ENCODE measurements at regions not wholly inside any gene's neighbourhood (a gene's known extent, or its start where the extent isn't known, plus 50 kb on each side); places are given as distances from the start of the nearest gene placed in this dataset.

- Histone ChIP-seq H3K9ac (ENCODE audit: low read depth in 1 of 2, low read length in 2 of 2) (no peak overlapping the region), H3K9me3 (ENCODE audit: control insufficient read depth in 2 of 2, low read length in 2 of 2) (no peaks in the 10 kb centered on the region), H3K36me3 (ENCODE audit: control insufficient read depth in 2 of 2, insufficient read depth in 2 of 2, low read length in 2 of 2) (no peaks in the 10 kb centered on the region), H3K27ac (ENCODE audit: low read depth in 2 of 2, low read length in 2 of 2) (no peak overlapping the region), H3K27me3 (ENCODE audit: control insufficient read depth in 2 of 2, insufficient read depth in 2 of 2, low read length in 2 of 2) (no peaks in the 10 kb centered on the region), H3K4me1 (ENCODE audit: control insufficient read depth in 2 of 2, insufficient read depth in 2 of 2, low read length in 2 of 2) (no peaks in the 10 kb centered on the region), H3K4me3 (ENCODE audit: low read length in 2 of 2) (no peak overlapping the region)
Observed at GRCh38 chr10:61356354-61356753, 96.8 kb downstream of the TMEM26 start.

GRCh38 chr10:61355211-61355610, 98.0 kb downstream of the TMEM26 start:
- H3K4me1 ChIP-seq (ENCODE audit: control insufficient read depth in 2 of 2, insufficient read depth in 2 of 2, low read length in 2 of 2), result no peaks in the 10 kb centered on the region
- H3K36me3 ChIP-seq (ENCODE audit: control insufficient read depth in 2 of 2, insufficient read depth in 2 of 2, low read length in 2 of 2), result no peaks in the 10 kb centered on the region
- no peaks in the 10 kb centered on the region for H3K9me3 ChIP-seq (ENCODE audit: control insufficient read depth in 2 of 2, low read length in 2 of 2)
- H3K9ac ChIP-seq (ENCODE audit: low read depth in 1 of 2, low read length in 2 of 2), result no peak overlapping the region
- no peak overlapping the region for H3K27ac ChIP-seq (ENCODE audit: low read depth in 2 of 2, low read length in 2 of 2)
- no peaks in the 10 kb centered on the region for H3K27me3 ChIP-seq (ENCODE audit: control insufficient read depth in 2 of 2, insufficient read depth in 2 of 2, low read length in 2 of 2)
- no peak overlapping the region for H3K4me3 ChIP-seq (ENCODE audit: low read length in 2 of 2)

- no peak overlapping the region for H3K9ac ChIP-seq (ENCODE audit: low read depth in 1 of 2, low read length in 2 of 2)
- no peaks in the 10 kb centered on the region for H3K9me3 ChIP-seq (ENCODE audit: control insufficient read depth in 2 of 2, low read length in 2 of 2)
- H3K27ac ChIP-seq (ENCODE audit: low read depth in 2 of 2, low read length in 2 of 2), result no peak overlapping the region
- H3K27me3 ChIP-seq (ENCODE audit: control insufficient read depth in 2 of 2, insufficient read depth in 2 of 2, low read length in 2 of 2), result no peaks in the 10 kb centered on the region
- no peak overlapping the region for H3K4me3 ChIP-seq (ENCODE audit: low read length in 2 of 2)
- H3K4me1 ChIP-seq (ENCODE audit: control insufficient read depth in 2 of 2, insufficient read depth in 2 of 2, low read length in 2 of 2), result no peaks in the 10 kb centered on the region
- H3K36me3 ChIP-seq (ENCODE audit: control insufficient read depth in 2 of 2, insufficient read depth in 2 of 2, low read length in 2 of 2), result no peaks in the 10 kb centered on the region
Observed at GRCh38 chr10:61354401-61354975, 98.7 kb downstream of the TMEM26 start.

GRCh38 chr10:61350794-61351193, 102.4 kb downstream of the TMEM26 start:
- no peaks in the 10 kb centered on the region for H3K9me3 ChIP-seq (ENCODE audit: control insufficient read depth in 2 of 2, low read length in 2 of 2)
- H3K4me1 ChIP-seq (ENCODE audit: control insufficient read depth in 2 of 2, insufficient read depth in 2 of 2, low read length in 2 of 2), result no peaks in the 10 kb centered on the region
- H3K9ac ChIP-seq (ENCODE audit: low read depth in 1 of 2, low read length in 2 of 2), result no peak overlapping the region
- no peaks in the 10 kb centered on the region for H3K36me3 ChIP-seq (ENCODE audit: control insufficient read depth in 2 of 2, insufficient read depth in 2 of 2, low read length in 2 of 2)
- no peak overlapping the region for H3K4me3 ChIP-seq (ENCODE audit: low read length in 2 of 2)
- no peaks in the 10 kb centered on the region for H3K27me3 ChIP-seq (ENCODE audit: control insufficient read depth in 2 of 2, insufficient read depth in 2 of 2, low read length in 2 of 2)
- H3K27ac ChIP-seq (ENCODE audit: low read depth in 2 of 2, low read length in 2 of 2), result no peak overlapping the region

- H3K27me3 ChIP-seq (ENCODE audit: control insufficient read depth in 2 of 2, insufficient read depth in 2 of 2, low read length in 2 of 2), result no peaks in the 10 kb centered on the region
- H3K9ac ChIP-seq (ENCODE audit: low read depth in 1 of 2, low read length in 2 of 2), result no peak overlapping the region
- no peak overlapping the region for H3K4me3 ChIP-seq (ENCODE audit: low read length in 2 of 2)
- H3K27ac ChIP-seq (ENCODE audit: low read depth in 2 of 2, low read length in 2 of 2), result no peak overlapping the region
- no peaks in the 10 kb centered on the region for H3K4me1 ChIP-seq (ENCODE audit: control insufficient read depth in 2 of 2, insufficient read depth in 2 of 2, low read length in 2 of 2)
- H3K36me3 ChIP-seq (ENCODE audit: control insufficient read depth in 2 of 2, insufficient read depth in 2 of 2, low read length in 2 of 2), result no peaks in the 10 kb centered on the region
- H3K9me3 ChIP-seq (ENCODE audit: control insufficient read depth in 2 of 2, low read length in 2 of 2), result no peaks in the 10 kb centered on the region
Observed at GRCh38 chr10:61350068-61350467, 103.1 kb downstream of the TMEM26 start.

- Histone ChIP-seq H3K27me3 (ENCODE audit: control insufficient read depth in 2 of 2, insufficient read depth in 2 of 2, low read length in 2 of 2) (no peaks in the 10 kb centered on the region), H3K27ac (ENCODE audit: low read depth in 2 of 2, low read length in 2 of 2) (no peak overlapping the region), H3K9me3 (ENCODE audit: control insufficient read depth in 2 of 2, low read length in 2 of 2) (no peaks in the 10 kb centered on the region), H3K9ac (ENCODE audit: low read depth in 1 of 2, low read length in 2 of 2) (no peak overlapping the region), H3K36me3 (ENCODE audit: control insufficient read depth in 2 of 2, insufficient read depth in 2 of 2, low read length in 2 of 2) (no peaks in the 10 kb centered on the region), H3K4me1 (ENCODE audit: control insufficient read depth in 2 of 2, insufficient read depth in 2 of 2, low read length in 2 of 2) (no peaks in the 10 kb centered on the region), H3K4me3 (ENCODE audit: low read length in 2 of 2) (no peak overlapping the region)
Observed at GRCh38 chr10:61346796-61347413, 106.3 kb downstream of the TMEM26 start.

- Histone ChIP-seq H3K4me3 (ENCODE audit: low read length in 2 of 2) (no peak overlapping the region), H3K27me3 (ENCODE audit: control insufficient read depth in 2 of 2, insufficient read depth in 2 of 2, low read length in 2 of 2) (no peaks in the 10 kb centered on the region), H3K9ac (ENCODE audit: low read depth in 1 of 2, low read length in 2 of 2) (no peak overlapping the region), H3K36me3 (ENCODE audit: control insufficient read depth in 2 of 2, insufficient read depth in 2 of 2, low read length in 2 of 2) (no peaks in the 10 kb centered on the region), H3K27ac (ENCODE audit: low read depth in 2 of 2, low read length in 2 of 2) (no peak overlapping the region), H3K4me1 (ENCODE audit: control insufficient read depth in 2 of 2, insufficient read depth in 2 of 2, low read length in 2 of 2) (no peaks in the 10 kb centered on the region), H3K9me3 (ENCODE audit: control insufficient read depth in 2 of 2, low read length in 2 of 2) (no peaks in the 10 kb centered on the region)
Observed at GRCh38 chr10:61343796-61344195, 109.4 kb downstream of the TMEM26 start.

GRCh38 chr10:61342858-61343572, 110.2 kb downstream of the TMEM26 start:
- H3K27ac ChIP-seq (ENCODE audit: low read depth in 2 of 2, low read length in 2 of 2), result no peak overlapping the region
- no peaks in the 10 kb centered on the region for H3K9me3 ChIP-seq (ENCODE audit: control insufficient read depth in 2 of 2, low read length in 2 of 2)
- no peaks in the 10 kb centered on the region for H3K4me1 ChIP-seq (ENCODE audit: control insufficient read depth in 2 of 2, insufficient read depth in 2 of 2, low read length in 2 of 2)
- no peak overlapping the region for H3K9ac ChIP-seq (ENCODE audit: low read depth in 1 of 2, low read length in 2 of 2)
- H3K4me3 ChIP-seq (ENCODE audit: low read length in 2 of 2), result no peak overlapping the region
- no peaks in the 10 kb centered on the region for H3K36me3 ChIP-seq (ENCODE audit: control insufficient read depth in 2 of 2, insufficient read depth in 2 of 2, low read length in 2 of 2)
- no peaks in the 10 kb centered on the region for H3K27me3 ChIP-seq (ENCODE audit: control insufficient read depth in 2 of 2, insufficient read depth in 2 of 2, low read length in 2 of 2)

GRCh38 chr10:61341008-61341407, 112.2 kb downstream of the TMEM26 start:
- H3K9me3 ChIP-seq (ENCODE audit: control insufficient read depth in 2 of 2, low read length in 2 of 2), result no peaks in the 10 kb centered on the region
- H3K9ac ChIP-seq (ENCODE audit: low read depth in 1 of 2, low read length in 2 of 2), result no peak overlapping the region
- no peak overlapping the region for H3K27ac ChIP-seq (ENCODE audit: low read depth in 2 of 2, low read length in 2 of 2)
- no peak overlapping the region for H3K4me3 ChIP-seq (ENCODE audit: low read length in 2 of 2)
- H3K27me3 ChIP-seq (ENCODE audit: control insufficient read depth in 2 of 2, insufficient read depth in 2 of 2, low read length in 2 of 2), result no peaks in the 10 kb centered on the region
- no peaks in the 10 kb centered on the region for H3K36me3 ChIP-seq (ENCODE audit: control insufficient read depth in 2 of 2, insufficient read depth in 2 of 2, low read length in 2 of 2)
- no peaks in the 10 kb centered on the region for H3K4me1 ChIP-seq (ENCODE audit: control insufficient read depth in 2 of 2, insufficient read depth in 2 of 2, low read length in 2 of 2)

- Histone ChIP-seq H3K27me3 (ENCODE audit: control insufficient read depth in 2 of 2, insufficient read depth in 2 of 2, low read length in 2 of 2) (no peaks in the 10 kb centered on the region), H3K4me1 (ENCODE audit: control insufficient read depth in 2 of 2, insufficient read depth in 2 of 2, low read length in 2 of 2) (no peaks in the 10 kb centered on the region), H3K4me3 (ENCODE audit: low read length in 2 of 2) (no peak overlapping the region), H3K9ac (ENCODE audit: low read depth in 1 of 2, low read length in 2 of 2) (no peak overlapping the region), H3K9me3 (ENCODE audit: control insufficient read depth in 2 of 2, low read length in 2 of 2) (no peaks in the 10 kb centered on the region), H3K27ac (ENCODE audit: low read depth in 2 of 2, low read length in 2 of 2) (no peak overlapping the region), H3K36me3 (ENCODE audit: control insufficient read depth in 2 of 2, insufficient read depth in 2 of 2, low read length in 2 of 2) (no peaks in the 10 kb centered on the region)
Observed at GRCh38 chr10:61338146-61338545, 115.0 kb downstream of the TMEM26 start.
